Epithelial cell of esophagus (primary cell): ENCODE measurements at regions not wholly inside any gene's neighbourhood (a gene's known extent, or its start where the extent isn't known, plus 50 kb on each side); places are given as distances from the start of the nearest gene placed in this dataset.

ENCODE experiments used
- DNase-seq: peaks from one replicate; pipeline ENCODE4 v3.0.0; 2010; ENCODE audit warnings: low read depth
- H3K4me3 ChIP-seq: 2 replicates; pipeline ENCODE4 v1.5.1; 2011; ENCODE audit warnings: mild to moderate bottlenecking, low read length, control low read depth
- CTCF ChIP-seq: IDR thresholded peaks from 2 replicates; pipeline ENCODE4 v1.5.1; 2011; ENCODE audit warnings: low read depth, mild to moderate bottlenecking, low read length, control low read depth, inconsistent platforms; ENCODE audit not compliant: insufficient read depth; ENCODE audit errors: missing control alignments

GRCh38 chrY:21246780-21247179, 264.4 kb upstream of the RBMY1B start:
- TF ChIP-seq CTCF = no peak
- no peak for DNase-seq
- no peak overlapping the region for H3K4me3 ChIP-seq

GRCh38 chrY:21248591-21248990, 262.5 kb upstream of the RBMY1B start:
- no peak for DNase-seq
- H3K4me3 ChIP-seq = no peak overlapping the region
- TF ChIP-seq CTCF = no peak

GRCh38 chrY:21253455-21254248, 257.5 kb upstream of the RBMY1B start:
- no peak overlapping the region for H3K4me3 ChIP-seq
- DNase-seq = no peak
- no peak for TF ChIP-seq CTCF

GRCh38 chrY:21254476-21254875, 256.7 kb upstream of the RBMY1B start:
- no peak for DNase-seq
- H3K4me3 ChIP-seq = no peak overlapping the region
- no peak for TF ChIP-seq CTCF

- no peak for TF ChIP-seq CTCF
- no peak for DNase-seq
- H3K4me3 ChIP-seq = no peak overlapping the region
Measured at GRCh38 chrY:21256820-21257219, 254.3 kb upstream of the RBMY1B start.

- no peak for TF ChIP-seq CTCF
- no peak overlapping the region for H3K4me3 ChIP-seq
- DNase-seq = no peak
Measured at GRCh38 chrY:21259707-21260106, 251.4 kb upstream of the RBMY1B start.

GRCh38 chrY:21260325-21260724, 250.8 kb upstream of the RBMY1B start:
- no peak overlapping the region for H3K4me3 ChIP-seq
- no peak for DNase-seq
- TF ChIP-seq CTCF = no peak
